ENCODE measurements at regions not wholly inside any gene's neighbourhood (a gene's known extent, or its start where the extent isn't known, plus 50 kb on each side); places are given as distances from the start of the nearest gene placed in this dataset.

DNA sequence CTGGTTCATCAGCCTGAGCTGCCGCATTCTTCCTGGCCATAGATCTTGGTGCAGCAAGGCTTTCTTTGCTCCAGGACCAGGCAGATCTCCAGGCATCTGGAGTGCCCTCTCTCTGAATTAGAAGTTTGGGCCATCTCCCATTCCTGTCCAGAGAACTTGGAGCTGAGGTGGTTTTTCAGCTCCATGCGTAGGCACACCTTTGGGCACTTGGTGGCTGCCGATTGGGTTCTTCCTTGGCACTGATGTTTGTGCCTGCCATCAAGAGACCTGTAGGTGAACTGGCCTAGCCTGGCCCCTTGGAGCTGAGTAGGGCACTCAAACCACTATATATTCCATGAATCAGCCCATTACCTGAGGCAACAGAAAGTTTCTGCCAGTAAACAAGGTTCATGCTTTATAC, 206.0 kb upstream of the PCDH17 start:
- DNase-seq (ENCODE audit: low read depth, low spot score) = no peak
- H3K27me3 ChIP-seq (ENCODE audit: insufficient read depth, low read length) = no peaks in the 10 kb centered on the region
- no peaks in the 10 kb centered on the region for H3K9me2 ChIP-seq (ENCODE audit: insufficient read depth)
- BruUV-seq (replicated peaks) = no TSS peak
- no peak for ATAC-seq
- H3K36me3 ChIP-seq (ENCODE audit: control insufficient read depth in 1 of 2, insufficient read depth in 2 of 2, low read length in 2 of 2) = no peaks in the 10 kb centered on the region
- H3K9ac ChIP-seq (ENCODE audit: low read length) = no peak overlapping the region
- no peaks in the 10 kb centered on the region for H4K20me1 ChIP-seq (ENCODE audit: insufficient read depth)
- RAD21 ChIA-PET (ENCODE audit: low non-redundant PET in 1 of 2, low total read pairs in 2 of 2, uncharacterized antibody in 2 of 2, unreplicated experiment in 2 of 2) = no interaction called here
- no peak overlapping the region for H3K4me3 ChIP-seq (replicated peaks in 1 of 2; ENCODE audit: low read depth in 1 of 2, low read length in 2 of 2)
- H3K4me2 ChIP-seq (ENCODE audit: low read length) = no peak overlapping the region
- no peak overlapping the region for H3K27ac ChIP-seq (ENCODE audit: low read depth, low read length)
- no peak overlapping the region for H2AFZ ChIP-seq (ENCODE audit: low read depth, low read length, poor library complexity, severe bottlenecking)
- H3K4me1 ChIP-seq (ENCODE audit: control insufficient read depth in 1 of 2, insufficient read depth in 2 of 2, low read length in 2 of 2) = no peaks in the 10 kb centered on the region
- H3K79me2 ChIP-seq (ENCODE audit: insufficient read depth, low read length) = no peaks in the 10 kb centered on the region
- TF ChIP-seq SP1 (IDR thresholded peaks at IDR 0.05; ENCODE audit: low read depth) (no peak), CBX3 (IDR thresholded peaks at IDR 0.05; ENCODE audit: low read depth) (no peak), CEBPB (IDR thresholded peaks at IDR 0.05; ENCODE audit: low read depth) (no peak), EZH2 (IDR thresholded peaks at IDR 0.05) (no peak), POLR2AphosphoS5 (IDR thresholded peaks at IDR 0.05; ENCODE audit: low read depth, low read length) (no peak), ZFX (IDR thresholded peaks at IDR 0.05) (no peak), ZNF274 (IDR thresholded peaks at IDR 0.05; ENCODE audit: low read depth, low read length) (no peak), SIN3A (IDR thresholded peaks at IDR 0.05; ENCODE audit: low read depth) (no peak)
- TF ChIP-seq, protein P1, sequence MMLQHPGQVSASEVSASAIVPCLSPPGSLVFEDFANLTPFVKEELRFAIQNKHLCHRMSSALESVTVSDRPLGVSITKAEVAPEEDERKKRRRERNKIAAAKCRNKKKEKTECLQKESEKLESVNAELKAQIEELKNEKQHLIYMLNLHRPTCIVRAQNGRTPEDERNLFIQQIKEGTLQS (IDR thresholded peaks at IDR 0.05) = no peak
- intact Hi-C loops (cut with micrococcal nuclease) = no loop called here
- peaks cover 9 to 13% of the 10 kb centered on the region in 2 experiments; a peak in 2 of 4 replicates for H3K9me3 ChIP-seq (ENCODE audit: control insufficient read depth in 1 of 2, insufficient read depth in 1 of 2, low read depth in 1 of 2, low read length in 2 of 2)
- POLR2A ChIA-PET = no interaction called here
- CTCF ChIA-PET = no interaction called here

DNA sequence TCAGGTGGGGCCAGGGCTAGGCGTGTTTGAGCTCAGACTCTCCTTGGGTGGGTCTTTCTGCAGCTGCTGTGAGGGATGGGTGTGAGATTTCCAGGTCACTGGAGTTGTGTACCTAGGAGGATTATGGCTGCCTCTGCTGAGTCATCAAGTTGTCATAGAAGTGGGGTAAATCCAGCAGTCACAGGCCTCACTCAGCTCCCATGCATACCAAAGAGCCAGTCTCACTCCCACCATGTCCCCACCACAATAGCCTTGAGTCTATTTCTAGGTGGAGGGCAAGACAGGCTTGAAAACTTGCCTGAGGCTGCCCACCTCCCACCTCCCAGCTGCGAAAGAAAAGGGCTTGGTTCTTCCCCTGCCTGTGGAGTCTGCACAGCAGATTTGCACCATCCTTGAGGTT, 194.0 kb upstream of the PCDH17 start:
- ChIA-PET POLR2A (no interaction called here), RAD21 (ENCODE audit: low non-redundant PET in 1 of 2, low total read pairs in 2 of 2, uncharacterized antibody in 2 of 2, unreplicated experiment in 2 of 2) (no interaction called here), CTCF (no interaction called here)
- H3K4me1 ChIP-seq (ENCODE audit: control insufficient read depth in 1 of 2, insufficient read depth in 2 of 2, low read length in 2 of 2) = no peaks in the 10 kb centered on the region
- H3K27ac ChIP-seq (ENCODE audit: low read depth, low read length) = no peak overlapping the region
- DNase-seq (ENCODE audit: low read depth, low spot score) = no peak
- TF ChIP-seq SRF (IDR thresholded peaks at IDR 0.05; ENCODE audit: low read depth) (no peak), YY1 (IDR thresholded peaks at IDR 0.05; ENCODE audit: extremely low read depth, insufficient replicate concordance, low read depth, low read length) (no peak), SIN3A (IDR thresholded peaks at IDR 0.05; ENCODE audit: low read depth) (no peak), EGR1 (IDR thresholded peaks at IDR 0.05; ENCODE audit: low read depth) (no peak), ZFX (IDR thresholded peaks at IDR 0.05) (no peak), POLR2AphosphoS5 (IDR thresholded peaks at IDR 0.05; ENCODE audit: low read depth, low read length) (no peak)
- TF ChIP-seq, protein P2, sequence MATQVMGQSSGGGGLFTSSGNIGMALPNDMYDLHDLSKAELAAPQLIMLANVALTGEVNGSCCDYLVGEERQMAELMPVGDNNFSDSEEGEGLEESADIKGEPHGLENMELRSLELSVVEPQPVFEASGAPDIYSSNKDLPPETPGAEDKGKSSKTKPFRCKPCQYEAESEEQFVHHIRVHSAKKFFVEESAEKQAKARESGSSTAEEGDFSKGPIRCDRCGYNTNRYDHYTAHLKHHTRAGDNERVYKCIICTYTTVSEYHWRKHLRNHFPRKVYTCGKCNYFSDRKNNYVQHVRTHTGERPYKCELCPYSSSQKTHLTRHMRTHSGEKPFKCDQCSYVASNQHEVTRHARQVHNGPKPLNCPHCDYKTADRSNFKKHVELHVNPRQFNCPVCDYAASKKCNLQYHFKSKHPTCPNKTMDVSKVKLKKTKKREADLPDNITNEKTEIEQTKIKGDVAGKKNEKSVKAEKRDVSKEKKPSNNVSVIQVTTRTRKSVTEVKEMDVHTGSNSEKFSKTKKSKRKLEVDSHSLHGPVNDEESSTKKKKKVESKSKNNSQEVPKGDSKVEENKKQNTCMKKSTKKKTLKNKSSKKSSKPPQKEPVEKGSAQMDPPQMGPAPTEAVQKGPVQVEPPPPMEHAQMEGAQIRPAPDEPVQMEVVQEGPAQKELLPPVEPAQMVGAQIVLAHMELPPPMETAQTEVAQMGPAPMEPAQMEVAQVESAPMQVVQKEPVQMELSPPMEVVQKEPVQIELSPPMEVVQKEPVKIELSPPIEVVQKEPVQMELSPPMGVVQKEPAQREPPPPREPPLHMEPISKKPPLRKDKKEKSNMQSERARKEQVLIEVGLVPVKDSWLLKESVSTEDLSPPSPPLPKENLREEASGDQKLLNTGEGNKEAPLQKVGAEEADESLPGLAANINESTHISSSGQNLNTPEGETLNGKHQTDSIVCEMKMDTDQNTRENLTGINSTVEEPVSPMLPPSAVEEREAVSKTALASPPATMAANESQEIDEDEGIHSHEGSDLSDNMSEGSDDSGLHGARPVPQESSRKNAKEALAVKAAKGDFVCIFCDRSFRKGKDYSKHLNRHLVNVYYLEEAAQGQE (IDR thresholded peaks at IDR 0.05; ENCODE audit: low read depth) = no peak
- TF ChIP-seq, protein P3, sequence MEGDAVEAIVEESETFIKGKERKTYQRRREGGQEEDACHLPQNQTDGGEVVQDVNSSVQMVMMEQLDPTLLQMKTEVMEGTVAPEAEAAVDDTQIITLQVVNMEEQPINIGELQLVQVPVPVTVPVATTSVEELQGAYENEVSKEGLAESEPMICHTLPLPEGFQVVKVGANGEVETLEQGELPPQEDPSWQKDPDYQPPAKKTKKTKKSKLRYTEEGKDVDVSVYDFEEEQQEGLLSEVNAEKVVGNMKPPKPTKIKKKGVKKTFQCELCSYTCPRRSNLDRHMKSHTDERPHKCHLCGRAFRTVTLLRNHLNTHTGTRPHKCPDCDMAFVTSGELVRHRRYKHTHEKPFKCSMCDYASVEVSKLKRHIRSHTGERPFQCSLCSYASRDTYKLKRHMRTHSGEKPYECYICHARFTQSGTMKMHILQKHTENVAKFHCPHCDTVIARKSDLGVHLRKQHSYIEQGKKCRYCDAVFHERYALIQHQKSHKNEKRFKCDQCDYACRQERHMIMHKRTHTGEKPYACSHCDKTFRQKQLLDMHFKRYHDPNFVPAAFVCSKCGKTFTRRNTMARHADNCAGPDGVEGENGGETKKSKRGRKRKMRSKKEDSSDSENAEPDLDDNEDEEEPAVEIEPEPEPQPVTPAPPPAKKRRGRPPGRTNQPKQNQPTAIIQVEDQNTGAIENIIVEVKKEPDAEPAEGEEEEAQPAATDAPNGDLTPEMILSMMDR (IDR thresholded peaks at IDR 0.05 in 2 of 3, conservative IDR thresholded peaks at IDR 0.05 in 1 of 3; ENCODE audit: borderline replicate concordance in 1 of 3, insufficient read depth in 1 of 3, low read depth in 2 of 3, low read length in 2 of 3) = no peak
- H4K20me1 ChIP-seq (ENCODE audit: insufficient read depth) = no peaks in the 10 kb centered on the region
- intact Hi-C loops (cut with micrococcal nuclease) = no loop called here
- H3K4me3 ChIP-seq (replicated peaks in 1 of 2; ENCODE audit: low read depth in 1 of 2, low read length in 2 of 2) = no peak overlapping the region
- H2AFZ ChIP-seq (ENCODE audit: low read depth, low read length, poor library complexity, severe bottlenecking) = no peak overlapping the region
- H3K79me2 ChIP-seq (ENCODE audit: insufficient read depth, low read length) = no peaks in the 10 kb centered on the region
- H3K36me3 ChIP-seq (ENCODE audit: control insufficient read depth in 1 of 2, insufficient read depth in 2 of 2, low read length in 2 of 2) = no peaks in the 10 kb centered on the region
- BruUV-seq (replicated peaks) = no TSS peak
- H3K9ac ChIP-seq (ENCODE audit: low read length) = no peak overlapping the region
- H3K9me3 ChIP-seq (ENCODE audit: control insufficient read depth in 1 of 2, insufficient read depth in 1 of 2, low read depth in 1 of 2, low read length in 2 of 2) = peaks cover 4 to 16% of the 10 kb centered on the region in 2 experiments; a peak in 2 of 4 replicates
- no peaks in the 10 kb centered on the region for H3K9me2 ChIP-seq (ENCODE audit: insufficient read depth)
- no peaks in the 10 kb centered on the region for H3K27me3 ChIP-seq (ENCODE audit: insufficient read depth, low read length)
- H3K4me2 ChIP-seq (ENCODE audit: low read length) = no peak overlapping the region
- no peak for ATAC-seq
